PFSK-1 (cell line): ENCODE measurements at regions not wholly inside any gene's neighbourhood (a gene's known extent, or its start where the extent isn't known, plus 50 kb on each side); places are given as distances from the start of the nearest gene placed in this dataset.

Experiments
- FOXP2 ChIP-seq: optimal IDR thresholded peaks from 2 replicates; pipeline ENCODE3; 2011; ENCODE audit warnings: borderline replicate concordance, control low read depth, inconsistent platforms; ENCODE audit not compliant: insufficient read depth; ENCODE audit errors: extremely low read length, extremely low read depth
- POLR2AphosphoS5 ChIP-seq: IDR thresholded peaks from 2 replicates; pipeline ENCODE4 v1.6.1; 2012; ENCODE audit warnings: low read depth, mild to moderate bottlenecking, control low read depth, low read length, moderate library complexity
- SIN3A ChIP-seq: IDR thresholded peaks from 2 replicates; pipeline ENCODE4 v1.6.1; 2012; ENCODE audit warnings: mild to moderate bottlenecking, low read length, moderate library complexity, borderline replicate concordance; ENCODE audit not compliant: insufficient read depth
- TAF1 ChIP-seq: IDR thresholded peaks from 2 replicates; pipeline ENCODE4 v1.6.1; 2012; ENCODE audit warnings: low read length, control low read depth, borderline replicate concordance; ENCODE audit not compliant: insufficient read depth
- TF ChIP-seq, protein P1 (sequence below), 2 experiments: IDR thresholded peaks; 2 replicates each; pipeline versions ENCODE4 v1.6.1 to v1.8.0; 2011 to 2012; ENCODE audit warnings: low read depth in 2 of 2, low read length in 2 of 2, control low read depth in 1 of 2, inconsistent platforms in 1 of 2, mild to moderate bottlenecking in 1 of 2, moderate library complexity in 1 of 2; ENCODE audit not compliant: insufficient read depth in 1 of 2

DNA sequence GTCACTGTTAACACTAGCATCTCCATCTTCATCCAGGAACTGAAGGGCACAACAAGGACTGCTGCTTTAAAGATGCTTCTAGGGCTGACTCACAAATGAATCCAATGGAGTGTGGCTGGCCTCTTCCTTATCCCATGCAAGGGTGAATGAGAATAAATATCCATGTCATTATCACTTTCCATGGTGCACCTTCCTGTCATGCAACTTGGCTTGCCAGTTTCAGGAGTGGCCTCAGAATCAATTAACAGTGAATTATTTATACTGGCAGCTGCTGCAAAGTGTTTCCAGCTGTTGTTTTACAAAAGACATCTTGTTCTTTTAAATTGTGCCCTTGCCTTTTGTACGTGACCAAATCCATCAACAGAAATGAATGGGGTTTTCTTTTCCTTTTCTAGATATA lies 499.3 kb upstream of the TMEM132C start:
- TF ChIP-seq POLR2AphosphoS5 (no peak), SIN3A (no peak), FOXP2 (no peak)
- TF ChIP-seq, protein P1, sequence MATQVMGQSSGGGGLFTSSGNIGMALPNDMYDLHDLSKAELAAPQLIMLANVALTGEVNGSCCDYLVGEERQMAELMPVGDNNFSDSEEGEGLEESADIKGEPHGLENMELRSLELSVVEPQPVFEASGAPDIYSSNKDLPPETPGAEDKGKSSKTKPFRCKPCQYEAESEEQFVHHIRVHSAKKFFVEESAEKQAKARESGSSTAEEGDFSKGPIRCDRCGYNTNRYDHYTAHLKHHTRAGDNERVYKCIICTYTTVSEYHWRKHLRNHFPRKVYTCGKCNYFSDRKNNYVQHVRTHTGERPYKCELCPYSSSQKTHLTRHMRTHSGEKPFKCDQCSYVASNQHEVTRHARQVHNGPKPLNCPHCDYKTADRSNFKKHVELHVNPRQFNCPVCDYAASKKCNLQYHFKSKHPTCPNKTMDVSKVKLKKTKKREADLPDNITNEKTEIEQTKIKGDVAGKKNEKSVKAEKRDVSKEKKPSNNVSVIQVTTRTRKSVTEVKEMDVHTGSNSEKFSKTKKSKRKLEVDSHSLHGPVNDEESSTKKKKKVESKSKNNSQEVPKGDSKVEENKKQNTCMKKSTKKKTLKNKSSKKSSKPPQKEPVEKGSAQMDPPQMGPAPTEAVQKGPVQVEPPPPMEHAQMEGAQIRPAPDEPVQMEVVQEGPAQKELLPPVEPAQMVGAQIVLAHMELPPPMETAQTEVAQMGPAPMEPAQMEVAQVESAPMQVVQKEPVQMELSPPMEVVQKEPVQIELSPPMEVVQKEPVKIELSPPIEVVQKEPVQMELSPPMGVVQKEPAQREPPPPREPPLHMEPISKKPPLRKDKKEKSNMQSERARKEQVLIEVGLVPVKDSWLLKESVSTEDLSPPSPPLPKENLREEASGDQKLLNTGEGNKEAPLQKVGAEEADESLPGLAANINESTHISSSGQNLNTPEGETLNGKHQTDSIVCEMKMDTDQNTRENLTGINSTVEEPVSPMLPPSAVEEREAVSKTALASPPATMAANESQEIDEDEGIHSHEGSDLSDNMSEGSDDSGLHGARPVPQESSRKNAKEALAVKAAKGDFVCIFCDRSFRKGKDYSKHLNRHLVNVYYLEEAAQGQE (IDR thresholded peaks at IDR 0.05; ENCODE audit: insufficient read depth in 1 of 2, low read depth in 2 of 2, low read length in 2 of 2): no peak

DNA sequence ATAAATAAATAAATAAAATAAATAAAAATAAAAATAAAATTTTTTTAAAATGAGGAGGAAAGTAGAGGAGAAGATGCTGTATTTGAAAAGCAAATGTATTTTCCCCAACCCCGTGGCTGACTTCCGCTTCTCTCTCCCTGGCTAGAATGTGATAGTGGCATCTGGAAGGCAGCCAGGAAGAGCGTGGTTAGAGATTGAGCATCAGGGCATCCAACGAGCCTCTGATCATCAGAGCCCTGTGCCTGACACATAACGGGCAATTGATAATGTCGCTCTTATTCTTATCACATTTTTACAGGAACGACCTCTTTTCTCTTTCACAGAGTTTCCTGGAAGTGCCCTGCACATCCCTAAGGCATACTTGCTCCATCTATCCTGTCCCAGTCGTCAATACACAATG lies 496.9 kb upstream of the TMEM132C start:
- TF ChIP-seq TAF1: no peak
- TF ChIP-seq, protein P1 (IDR thresholded peaks at IDR 0.05; ENCODE audit: insufficient read depth in 1 of 2, low read depth in 2 of 2, low read length in 2 of 2): no peak
- TF ChIP-seq SIN3A: no peak
- TF ChIP-seq FOXP2: no peak
- no peak for TF ChIP-seq POLR2AphosphoS5

DNA sequence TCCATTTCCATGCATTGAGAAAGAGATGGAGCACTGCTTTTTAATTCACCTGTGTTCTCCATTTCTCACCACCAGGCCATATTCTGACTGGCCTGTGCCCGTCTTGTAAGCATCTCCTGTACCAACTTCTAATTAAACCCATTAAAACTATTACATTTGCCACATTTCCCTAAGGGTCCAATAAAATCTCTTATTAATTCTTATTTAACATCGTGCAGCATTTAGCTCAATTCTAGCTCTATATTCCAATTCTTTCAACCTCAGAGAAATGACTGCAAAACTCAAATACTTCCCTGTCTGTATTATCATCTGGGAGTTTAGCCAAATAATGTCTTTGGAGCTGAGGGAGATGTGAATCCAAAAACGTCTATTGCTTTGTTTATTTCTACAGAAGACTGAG lies 495.4 kb upstream of the TMEM132C start:
- no peak for TF ChIP-seq SIN3A
- TF ChIP-seq POLR2AphosphoS5: no peak
- TF ChIP-seq, protein P1 (IDR thresholded peaks at IDR 0.05; ENCODE audit: insufficient read depth in 1 of 2, low read depth in 2 of 2, low read length in 2 of 2): no peak
- no peak for TF ChIP-seq TAF1
- no peak for TF ChIP-seq FOXP2

DNA sequence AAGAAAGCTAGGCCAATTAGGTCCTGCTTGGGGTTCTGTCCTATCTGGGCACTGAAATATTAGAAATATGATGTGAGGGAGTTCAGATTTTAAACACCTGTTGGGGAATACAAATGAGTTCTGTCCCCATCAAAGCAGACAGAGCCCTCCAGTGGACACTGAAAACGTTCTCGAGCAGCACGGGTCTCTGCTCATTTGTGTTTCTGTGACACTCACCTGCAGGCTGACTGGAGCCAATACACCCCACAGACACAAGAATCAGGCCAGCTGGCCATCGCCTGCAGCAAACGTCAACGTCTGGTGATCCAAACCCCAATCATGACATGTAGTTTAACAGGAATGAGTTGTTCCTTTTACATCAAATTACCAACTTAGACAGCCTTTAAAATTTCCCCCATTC lies 493.4 kb upstream of the TMEM132C start:
- TF ChIP-seq FOXP2: no peak
- TF ChIP-seq, protein P1 (IDR thresholded peaks at IDR 0.05; ENCODE audit: insufficient read depth in 1 of 2, low read depth in 2 of 2, low read length in 2 of 2): no peak
- no peak for TF ChIP-seq POLR2AphosphoS5
- TF ChIP-seq SIN3A: no peak
- no peak for TF ChIP-seq TAF1

DNA sequence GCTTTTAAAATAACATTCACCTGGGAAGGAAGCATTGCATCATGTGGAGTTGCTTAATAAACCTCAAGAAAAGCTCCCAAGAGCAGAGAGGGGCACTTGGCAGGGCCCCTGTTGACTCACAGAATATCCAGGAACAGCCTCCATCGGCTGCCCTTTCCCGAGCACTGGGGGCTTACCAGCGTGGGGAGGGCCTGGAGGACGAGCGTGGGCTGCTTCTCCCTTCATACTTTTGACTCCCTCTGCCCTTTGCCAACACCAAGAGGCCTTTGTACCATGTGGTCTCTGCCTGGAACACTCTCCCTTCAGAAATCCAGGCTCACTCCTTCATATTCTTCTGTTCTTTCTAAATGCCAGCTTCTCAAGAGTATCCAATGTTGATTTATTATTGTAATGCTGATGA lies 492.1 kb upstream of the TMEM132C start:
- no peak for TF ChIP-seq FOXP2
- no peak for TF ChIP-seq TAF1
- TF ChIP-seq POLR2AphosphoS5: no peak
- TF ChIP-seq SIN3A: no peak
- TF ChIP-seq, protein P1 (IDR thresholded peaks at IDR 0.05; ENCODE audit: insufficient read depth in 1 of 2, low read depth in 2 of 2, low read length in 2 of 2): no peak
